ENCODE measurements at regions not wholly inside any gene's neighbourhood (a gene's known extent, or its start where the extent isn't known, plus 50 kb on each side); places are given as distances from the start of the nearest gene placed in this dataset.

DNA sequence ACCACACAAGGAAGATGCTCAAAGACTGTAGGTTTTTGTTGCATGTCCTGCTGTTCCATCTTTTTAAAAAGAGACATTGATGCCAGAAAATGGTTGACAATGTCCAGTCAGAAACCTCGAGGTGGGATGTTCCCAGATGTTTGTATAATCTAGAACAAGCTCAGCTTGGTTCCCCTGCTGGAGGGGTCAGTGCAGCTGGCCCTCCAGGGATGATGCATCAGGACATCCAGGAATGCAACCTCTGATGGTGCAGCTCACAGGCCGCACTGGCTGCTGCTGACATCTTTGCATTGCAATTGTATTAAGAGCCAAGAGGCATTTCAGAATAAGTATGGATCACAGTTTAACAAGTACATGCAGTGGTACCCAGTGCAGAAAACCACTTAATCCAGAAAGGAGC lies 122.4 kb downstream of the MED10 start:
- TF ChIP-seq, protein P1, sequence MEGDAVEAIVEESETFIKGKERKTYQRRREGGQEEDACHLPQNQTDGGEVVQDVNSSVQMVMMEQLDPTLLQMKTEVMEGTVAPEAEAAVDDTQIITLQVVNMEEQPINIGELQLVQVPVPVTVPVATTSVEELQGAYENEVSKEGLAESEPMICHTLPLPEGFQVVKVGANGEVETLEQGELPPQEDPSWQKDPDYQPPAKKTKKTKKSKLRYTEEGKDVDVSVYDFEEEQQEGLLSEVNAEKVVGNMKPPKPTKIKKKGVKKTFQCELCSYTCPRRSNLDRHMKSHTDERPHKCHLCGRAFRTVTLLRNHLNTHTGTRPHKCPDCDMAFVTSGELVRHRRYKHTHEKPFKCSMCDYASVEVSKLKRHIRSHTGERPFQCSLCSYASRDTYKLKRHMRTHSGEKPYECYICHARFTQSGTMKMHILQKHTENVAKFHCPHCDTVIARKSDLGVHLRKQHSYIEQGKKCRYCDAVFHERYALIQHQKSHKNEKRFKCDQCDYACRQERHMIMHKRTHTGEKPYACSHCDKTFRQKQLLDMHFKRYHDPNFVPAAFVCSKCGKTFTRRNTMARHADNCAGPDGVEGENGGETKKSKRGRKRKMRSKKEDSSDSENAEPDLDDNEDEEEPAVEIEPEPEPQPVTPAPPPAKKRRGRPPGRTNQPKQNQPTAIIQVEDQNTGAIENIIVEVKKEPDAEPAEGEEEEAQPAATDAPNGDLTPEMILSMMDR (conservative IDR thresholded peaks at IDR 0.05 in 1 of 2, IDR thresholded peaks at IDR 0.05 in 1 of 2; ENCODE audit: low read depth in 1 of 2, low read length in 2 of 2), result no peak
- no peak for TF ChIP-seq EZH2 (IDR thresholded peaks at IDR 0.05; ENCODE audit: low read length, missing control alignments)

Data from fibroblast of lung (primary cell).